Uterus (tissue), 3 donors: ENCODE measurements at regions not wholly inside any gene's neighbourhood (a gene's known extent, or its start where the extent isn't known, plus 50 kb on each side); places are given as distances from the start of the nearest gene placed in this dataset.
"Not testable (repeated sequence)": the region's sequence is repeated elsewhere in the genome, so short reads cannot be mapped to it uniquely, and the experiment has no call there.

ENCODE experiments used
- DNase-seq, 2 donors: peaks; one replicate each; pipeline ENCODE4 v3.0.0-alpha.2; 2019 to 2020
- H3K27ac ChIP-seq, 2 donors: fragments of 200-600 bp; sonication (generic); 1 replicate in 1 of 2; 2 replicates in 1 of 2; pipeline ENCODE4 v1.5.1; 2016 to 2018
- H3K27me3 ChIP-seq, 2 donors: fragments of 200-600 bp; sonication (generic); one replicate each; pipeline ENCODE4 v1.5.1; 2018 to 2019; ENCODE audit warnings: control low read depth in 1 of 2
- H3K36me3 ChIP-seq, 2 donors: fragments of 200-600 bp; sonication (generic); one replicate each; pipeline ENCODE4 v1.5.1; 2019; ENCODE audit warnings: control low read depth in 1 of 2
- H3K4me1 ChIP-seq, 2 donors: fragments of 200-600 bp; sonication (generic); one replicate each; pipeline ENCODE4 v1.5.1; 2018 to 2019; ENCODE audit warnings: control low read depth in 1 of 2
- H3K4me3 ChIP-seq, 2 donors: fragments of 200-600 bp; sonication (generic); 1 replicate in 1 of 2; 2 replicates in 1 of 2; pipeline ENCODE4 v1.5.1; 2018 to 2019; ENCODE audit warnings: mild to moderate bottlenecking in 1 of 2
- H3K9me3 ChIP-seq, 2 donors: fragments of 200-600 bp; sonication (generic); one replicate each; pipeline ENCODE4 v1.5.1; 2019; ENCODE audit warnings: control low read depth in 1 of 2
- POLR2A ChIP-seq, 2 donors: fragments of 450-650 bp; IDR thresholded peaks; one replicate each; pipeline ENCODE4 v1.6.1; 2016; ENCODE audit warnings: antibody characterized with exemption in 2 of 2, mild to moderate bottlenecking in 1 of 2, moderate library complexity in 1 of 2
- intact Hi-C: fragments of 100-400 bp; cut with DNase I; formaldehyde crosslinking; loops from one replicate; pipeline ENCODE4 v1.15.1; 2023; ENCODE audit warnings: low total_unique reads
- TF ChIP-seq, protein P1 (sequence below), 4 experiments: fragments of 200-600 bp in 2 of 4; fragments of 450-650 bp in 2 of 4; sonication (generic) in 2 of 4; IDR thresholded peaks; one replicate each; pipeline ENCODE4 v1.5.1; 2016 to 2019; ENCODE audit warnings: antibody characterized with exemption in 4 of 4, mild to moderate bottlenecking in 2 of 4, moderate library complexity in 1 of 4
- donor health status: DM: yes; HTN: yes; CAD: no.

DNA sequence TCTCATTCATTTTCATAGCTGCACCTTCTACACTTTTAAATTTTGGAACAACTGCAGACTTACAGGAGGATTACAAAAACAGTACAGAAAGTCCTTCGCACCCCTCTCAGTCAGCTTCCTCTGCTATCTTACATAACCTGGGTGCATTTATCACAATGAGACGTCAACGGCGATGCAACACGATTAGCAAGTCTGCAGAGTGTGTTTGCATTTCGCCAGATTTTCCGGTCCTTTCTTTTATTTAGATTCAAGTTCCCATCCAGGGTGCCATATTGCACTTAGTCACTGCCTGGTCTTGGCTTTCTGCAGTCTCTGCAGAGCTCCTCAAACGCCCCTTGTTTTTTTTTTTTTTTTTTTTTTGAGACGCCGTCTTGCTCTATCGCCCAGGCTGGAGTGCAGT lies 85.9 kb downstream of the ASMT start:
- Histone ChIP-seq H3K27ac (no peak overlapping the region), H3K36me3 (no peaks in the 10 kb centered on the region), H3K9me3 (no peaks in the 10 kb centered on the region), H3K27me3 (no peaks in the 10 kb centered on the region), H3K4me3 (no peak overlapping the region), H3K4me1 (no peaks in the 10 kb centered on the region)
- no peak for DNase-seq
- TF ChIP-seq, protein P1, sequence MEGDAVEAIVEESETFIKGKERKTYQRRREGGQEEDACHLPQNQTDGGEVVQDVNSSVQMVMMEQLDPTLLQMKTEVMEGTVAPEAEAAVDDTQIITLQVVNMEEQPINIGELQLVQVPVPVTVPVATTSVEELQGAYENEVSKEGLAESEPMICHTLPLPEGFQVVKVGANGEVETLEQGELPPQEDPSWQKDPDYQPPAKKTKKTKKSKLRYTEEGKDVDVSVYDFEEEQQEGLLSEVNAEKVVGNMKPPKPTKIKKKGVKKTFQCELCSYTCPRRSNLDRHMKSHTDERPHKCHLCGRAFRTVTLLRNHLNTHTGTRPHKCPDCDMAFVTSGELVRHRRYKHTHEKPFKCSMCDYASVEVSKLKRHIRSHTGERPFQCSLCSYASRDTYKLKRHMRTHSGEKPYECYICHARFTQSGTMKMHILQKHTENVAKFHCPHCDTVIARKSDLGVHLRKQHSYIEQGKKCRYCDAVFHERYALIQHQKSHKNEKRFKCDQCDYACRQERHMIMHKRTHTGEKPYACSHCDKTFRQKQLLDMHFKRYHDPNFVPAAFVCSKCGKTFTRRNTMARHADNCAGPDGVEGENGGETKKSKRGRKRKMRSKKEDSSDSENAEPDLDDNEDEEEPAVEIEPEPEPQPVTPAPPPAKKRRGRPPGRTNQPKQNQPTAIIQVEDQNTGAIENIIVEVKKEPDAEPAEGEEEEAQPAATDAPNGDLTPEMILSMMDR (IDR thresholded peaks at IDR 0.05) = no peak
- no peak for TF ChIP-seq POLR2A (IDR thresholded peaks at IDR 0.05)
- intact Hi-C loops = no loop called here

DNA sequence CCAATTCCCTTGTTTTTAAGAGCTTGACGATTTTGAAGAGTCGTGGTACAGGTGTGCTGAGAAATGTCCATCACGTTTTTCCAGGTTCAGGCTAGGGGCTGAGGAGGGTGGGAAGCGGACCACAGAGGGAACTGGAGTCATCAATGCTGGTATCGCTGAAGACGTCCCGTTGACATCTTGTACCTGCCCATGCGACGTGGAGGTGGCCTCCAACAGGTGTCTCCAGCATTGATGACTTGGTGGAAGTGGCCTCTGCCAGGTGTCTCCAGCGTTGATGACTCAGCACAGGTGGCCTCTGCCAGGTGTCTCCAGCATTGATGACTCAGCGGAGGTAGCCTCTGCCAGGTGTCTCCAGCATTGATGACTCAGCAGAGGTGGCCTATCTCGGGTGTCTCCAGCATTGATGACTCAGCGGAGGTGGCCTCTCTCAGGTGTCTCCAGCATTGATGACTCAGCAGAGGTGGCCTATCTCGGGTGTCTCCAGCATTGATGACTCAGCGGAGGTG lies 86.6 kb downstream of the ASMT start:
- intact Hi-C loops, H3K4me1 ChIP-seq, H3K9me3 ChIP-seq, H3K4me3 ChIP-seq, DNase-seq, H3K36me3 ChIP-seq, H3K27ac ChIP-seq, H3K27me3 ChIP-seq: not testable (repeated sequence)

DNA sequence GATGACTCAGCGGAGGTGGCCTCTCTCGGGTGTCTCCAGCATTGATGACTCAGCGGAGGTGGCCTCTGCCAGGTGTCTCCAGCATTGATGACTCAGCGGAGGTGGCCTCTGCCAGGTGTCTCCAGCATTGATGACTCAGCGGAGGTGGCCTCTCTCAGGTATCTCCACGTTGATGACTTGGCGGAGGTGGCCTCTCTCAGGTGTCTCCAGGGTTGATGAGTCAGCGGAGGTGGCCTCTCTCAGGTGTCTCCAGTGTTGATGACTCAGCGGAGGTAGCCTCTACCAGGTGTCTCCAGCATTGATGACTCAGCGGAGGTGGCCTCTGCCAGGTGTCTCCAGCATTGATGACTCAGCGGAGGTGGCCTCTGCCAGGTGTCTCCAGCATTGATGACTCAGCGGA lies 87.3 kb downstream of the ASMT start:
- H3K4me3 ChIP-seq, DNase-seq, H3K36me3 ChIP-seq, H3K9me3 ChIP-seq, H3K4me1 ChIP-seq, H3K27me3 ChIP-seq, H3K27ac ChIP-seq, intact Hi-C loops: not testable (repeated sequence)

DNA sequence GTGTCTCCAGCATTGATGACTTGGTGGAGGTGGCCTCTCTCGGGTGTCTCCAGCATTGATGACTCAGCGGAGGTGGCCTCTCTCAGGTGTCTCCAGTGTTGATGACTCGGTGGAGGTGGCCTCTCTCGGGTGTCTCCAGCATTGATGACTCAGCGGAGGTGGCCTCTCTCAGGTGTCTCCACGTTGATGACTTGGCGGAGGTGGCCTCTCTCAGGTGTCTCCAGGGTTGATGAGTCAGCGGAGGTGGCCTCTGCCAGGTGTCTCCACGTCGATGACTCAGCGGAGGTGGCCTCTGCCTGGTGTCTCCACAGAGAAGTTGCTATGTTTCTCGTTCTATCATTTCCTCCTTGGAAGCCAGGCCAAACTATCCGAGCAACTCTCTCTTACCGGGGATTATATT lies 87.7 kb downstream of the ASMT start:
- intact Hi-C loops, DNase-seq, H3K36me3 ChIP-seq, H3K27ac ChIP-seq, H3K27me3 ChIP-seq, H3K9me3 ChIP-seq, H3K4me3 ChIP-seq, H3K4me1 ChIP-seq: not testable (repeated sequence)

DNA sequence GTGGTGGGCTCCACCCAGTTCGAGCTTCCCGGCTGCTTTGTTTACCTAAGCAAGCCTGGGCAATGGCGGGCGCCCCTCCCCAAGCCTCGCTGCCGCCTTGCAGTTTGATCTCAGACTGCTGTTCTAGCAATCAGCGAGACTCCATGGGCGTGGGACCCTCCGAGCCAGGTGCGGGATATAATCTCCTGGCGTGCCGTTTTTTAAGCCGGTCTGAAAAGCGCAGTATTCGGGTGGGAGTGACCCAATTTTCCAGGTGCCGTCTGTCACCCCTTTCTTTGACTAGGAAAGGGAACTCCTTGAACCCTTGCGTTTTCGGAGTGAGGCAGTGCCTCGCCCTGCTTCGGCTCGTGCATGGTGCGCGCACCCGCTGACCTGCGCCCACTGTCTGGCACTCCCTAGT lies 94.4 kb downstream of the ASMT start:
- H3K4me3 ChIP-seq, H3K27me3 ChIP-seq, DNase-seq, H3K4me1 ChIP-seq, H3K36me3 ChIP-seq, H3K27ac ChIP-seq, H3K9me3 ChIP-seq, intact Hi-C loops: not testable (repeated sequence)

DNA sequence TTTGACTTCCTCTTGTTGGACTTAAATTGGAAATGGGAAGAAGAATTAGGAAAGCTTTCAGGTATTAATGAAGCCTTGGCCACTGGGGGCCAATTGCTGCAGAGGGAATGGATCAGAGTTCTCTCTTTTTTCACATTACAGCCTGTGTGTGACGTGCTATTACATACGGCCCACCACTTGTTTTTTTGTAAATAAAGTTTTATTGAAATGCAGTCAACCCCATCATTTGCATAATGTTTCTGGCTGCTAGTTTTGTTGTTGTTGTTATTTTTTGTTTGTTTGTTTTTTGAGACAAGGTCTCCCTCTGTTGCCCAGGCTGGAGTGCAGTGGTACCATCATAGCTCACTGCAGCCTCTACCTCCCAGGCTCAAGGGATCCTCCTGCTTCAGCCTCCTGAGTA lies 98.4 kb downstream of the ASMT start:
- Histone ChIP-seq H3K27me3 (no peaks in the 10 kb centered on the region), H3K9me3 (no peaks in the 10 kb centered on the region), H3K36me3 (no peaks in the 10 kb centered on the region), H3K4me1 (no peaks in the 10 kb centered on the region), H3K27ac (no peak overlapping the region), H3K4me3 (no peak overlapping the region)
- TF ChIP-seq POLR2A (IDR thresholded peaks at IDR 0.05) = no peak
- TF ChIP-seq, protein P1 (IDR thresholded peaks at IDR 0.05) = no peak
- DNase-seq = no peak
- intact Hi-C loops = no loop called here

DNA sequence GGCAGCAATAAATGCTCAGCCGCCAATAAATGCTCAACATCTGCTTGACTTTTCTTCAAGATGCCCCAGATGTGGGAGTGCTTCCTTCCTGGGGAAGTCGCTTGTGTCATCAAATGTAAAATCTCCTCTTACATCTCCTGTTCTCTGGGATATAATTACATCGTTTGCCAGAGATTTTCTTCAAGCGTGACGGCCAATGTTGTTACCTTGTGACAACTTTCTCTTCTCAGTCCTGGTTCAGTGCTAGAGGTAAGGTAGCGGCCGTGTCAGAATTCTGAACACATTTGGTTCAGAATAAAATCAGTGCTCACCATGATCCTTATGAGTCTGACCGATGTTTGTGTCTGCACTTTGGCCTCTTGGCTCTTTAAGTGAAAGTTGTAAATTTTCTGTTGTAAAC lies 102.5 kb downstream of the ASMT start:
- no peaks in the 10 kb centered on the region for H3K27me3 ChIP-seq
- no peak for TF ChIP-seq POLR2A (IDR thresholded peaks at IDR 0.05)
- TF ChIP-seq, protein P1 (IDR thresholded peaks at IDR 0.05) = no peak
- intact Hi-C loops = no loop called here
- no peak overlapping the region for H3K4me3 ChIP-seq
- H3K9me3 ChIP-seq = no peaks in the 10 kb centered on the region
- no peaks in the 10 kb centered on the region for H3K4me1 ChIP-seq
- DNase-seq = no peak
- H3K27ac ChIP-seq = no peak overlapping the region
- no peaks in the 10 kb centered on the region for H3K36me3 ChIP-seq
